BJ (cell line): ENCODE measurements at regions not wholly inside any gene's neighbourhood (a gene's known extent, or its start where the extent isn't known, plus 50 kb on each side); places are given as distances from the start of the nearest gene placed in this dataset.

Experiments used
- CTCF ChIA-PET: fragments of 350-600 bp; formaldehyde crosslinking; extraction: SDS; loops from one replicate; lab custom pipeline; 2021; ENCODE audit warnings: antibody characterized with exemption, inconsistent platforms; lab: Yijun Ruan, JAX
- POLR2A ChIA-PET: fragments of 300-600 bp; sonication (Branson Sonifier 250); formaldehyde crosslinking; extraction: SDS; loops from one replicate; lab custom pipeline; 2021; ENCODE audit warnings: antibody characterized with exemption; lab: Charles Lee
- DNase-seq: peaks from one replicate; pipeline ENCODE4 v3.0.0-alpha.2; 2011; ENCODE audit warnings: low read depth
- H3K27me3 ChIP-seq: 2 replicates; pipeline ENCODE4 v1.6.0; 2011; ENCODE audit warnings: low read length; ENCODE audit not compliant: control insufficient read depth, insufficient read depth
- H3K36me3 ChIP-seq: 2 replicates; pipeline ENCODE4 v1.5.1; 2011; ENCODE audit warnings: low read length; ENCODE audit not compliant: control insufficient read depth, insufficient read depth
- H3K4me3 ChIP-seq: 2 replicates; pipeline ENCODE4 v1.5.1; 2011; ENCODE audit warnings: low read depth, mild to moderate bottlenecking, control low read depth, low read length
- CTCF ChIP-seq: IDR thresholded peaks from 2 replicates; pipeline ENCODE4 v1.5.1; 2011; ENCODE audit warnings: low read depth, mild to moderate bottlenecking, control low read depth, inconsistent platforms, low read length, moderate library complexity; ENCODE audit not compliant: insufficient read depth

- CTCF ChIA-PET: no interaction called here
- TF ChIP-seq CTCF: no peak
- no peak for DNase-seq
- no peaks in the 10 kb centered on the region for H3K36me3 ChIP-seq
- POLR2A ChIA-PET: no interaction called here
- H3K27me3 ChIP-seq: no peaks in the 10 kb centered on the region
- H3K4me3 ChIP-seq: no peak overlapping the region
Observed at GRCh38 chr6:93057584-93057983, 361.8 kb downstream of the EPHA7 start.

- ChIA-PET CTCF (no interaction called here), POLR2A (no interaction called here)
- no peak for DNase-seq
- H3K36me3 ChIP-seq: no peaks in the 10 kb centered on the region
- no peaks in the 10 kb centered on the region for H3K27me3 ChIP-seq
- no peak overlapping the region for H3K4me3 ChIP-seq
- TF ChIP-seq CTCF: no peak
Observed at GRCh38 chr6:93048381-93048780, 371.0 kb downstream of the EPHA7 start.

GRCh38 chr6:93047033-93047432, 372.3 kb downstream of the EPHA7 start:
- Histone ChIP-seq H3K36me3 (no peaks in the 10 kb centered on the region), H3K4me3 (no peak overlapping the region), H3K27me3 (no peaks in the 10 kb centered on the region)
- ChIA-PET CTCF (no interaction called here), POLR2A (no interaction called here)
- DNase-seq: no peak
- no peak for TF ChIP-seq CTCF

GRCh38 chr6:93045156-93045555, 374.2 kb downstream of the EPHA7 start:
- H3K4me3 ChIP-seq: no peak overlapping the region
- TF ChIP-seq CTCF: no peak
- no peaks in the 10 kb centered on the region for H3K27me3 ChIP-seq
- ChIA-PET POLR2A (no interaction called here), CTCF (no interaction called here)
- no peak for DNase-seq
- no peaks in the 10 kb centered on the region for H3K36me3 ChIP-seq

- CTCF ChIA-PET: no interaction called here
- TF ChIP-seq CTCF: no peak
- H3K36me3 ChIP-seq: no peaks in the 10 kb centered on the region
- no peak overlapping the region for H3K4me3 ChIP-seq
- no peak for DNase-seq
- H3K27me3 ChIP-seq: no peaks in the 10 kb centered on the region
- POLR2A ChIA-PET: no interaction called here
Observed at GRCh38 chr6:93040375-93040774, 379.0 kb downstream of the EPHA7 start.
